AG04450 (cell line): ENCODE measurements at regions not wholly inside any gene's neighbourhood (a gene's known extent, or its start where the extent isn't known, plus 50 kb on each side); places are given as distances from the start of the nearest gene placed in this dataset.

ENCODE experiments used
- CTCF ChIA-PET: fragments of 300-600, 350-600 bp; formaldehyde crosslinking; extraction: SDS; loops from one replicate; lab custom pipeline; 2022; ENCODE audit warnings: antibody characterized with exemption, inconsistent platforms; lab: Charles Lee
- POLR2A ChIA-PET: fragments of 350-600 bp; formaldehyde crosslinking; extraction: SDS; loops from one replicate; lab custom pipeline; 2021; ENCODE audit warnings: antibody characterized with exemption, inconsistent platforms; lab: Yijun Ruan, JAX
- DNase-seq: peaks from one replicate; pipeline ENCODE4 v3.0.0-alpha.2; 2011; ENCODE audit warnings: low read depth, low spot score
- H3K27ac ChIP-seq: one replicate; pipeline ENCODE4 v1.5.1; 2012; ENCODE audit warnings: low read depth, low read length, control low read depth
- H3K27me3 ChIP-seq: one replicate; pipeline ENCODE4 v1.6.0; 2012; ENCODE audit warnings: low read length; ENCODE audit not compliant: control insufficient read depth, insufficient read depth
- H3K4me3 ChIP-seq: 2 replicates; pipeline ENCODE4 v1.5.1; 2011; ENCODE audit warnings: mild to moderate bottlenecking, low read depth, low read length, control low read depth
- H3K9me3 ChIP-seq: 2 replicates; pipeline ENCODE4 v1.5.1; 2012; ENCODE audit warnings: low read length; ENCODE audit not compliant: control insufficient read depth, insufficient read depth
- CTCF ChIP-seq: IDR thresholded peaks from 2 replicates; pipeline ENCODE4 v1.5.1; 2011; ENCODE audit warnings: low read depth, low read length, control low read depth, inconsistent platforms

- Histone ChIP-seq H3K9me3 (no peaks in the 10 kb centered on the region), H3K4me3 (no peak overlapping the region), H3K27me3 (peaks cover 2% of the 10 kb centered on the region), H3K27ac (no peak overlapping the region)
- ChIA-PET POLR2A (no interaction called here), CTCF (no interaction called here)
- DNase-seq = no peak
- TF ChIP-seq CTCF = no peak
Measured at GRCh38 chr20:24765316-24766142, 183.5 kb upstream of the CST7 start.

- H3K27me3 ChIP-seq = peaks cover 2% of the 10 kb centered on the region
- H3K4me3 ChIP-seq = no peak overlapping the region
- ChIA-PET POLR2A (no interaction called here), CTCF (no interaction called here)
- TF ChIP-seq CTCF = no peak
- H3K27ac ChIP-seq = no peak overlapping the region
- DNase-seq = no peak
- no peaks in the 10 kb centered on the region for H3K9me3 ChIP-seq
Measured at GRCh38 chr20:24766143-24766527, 182.9 kb upstream of the CST7 start.

GRCh38 chr20:24766826-24767622 is 182.0 kb upstream of the CST7 start:
- DNase-seq = no peak
- POLR2A ChIA-PET = no interaction called here
- Histone ChIP-seq H3K27me3 (peaks cover 4% of the 10 kb centered on the region), H3K27ac (no peak overlapping the region), H3K4me3 (no peak overlapping the region), H3K9me3 (no peaks in the 10 kb centered on the region)
- CTCF ChIA-PET = no interaction called here
- no peak for TF ChIP-seq CTCF

DNA sequence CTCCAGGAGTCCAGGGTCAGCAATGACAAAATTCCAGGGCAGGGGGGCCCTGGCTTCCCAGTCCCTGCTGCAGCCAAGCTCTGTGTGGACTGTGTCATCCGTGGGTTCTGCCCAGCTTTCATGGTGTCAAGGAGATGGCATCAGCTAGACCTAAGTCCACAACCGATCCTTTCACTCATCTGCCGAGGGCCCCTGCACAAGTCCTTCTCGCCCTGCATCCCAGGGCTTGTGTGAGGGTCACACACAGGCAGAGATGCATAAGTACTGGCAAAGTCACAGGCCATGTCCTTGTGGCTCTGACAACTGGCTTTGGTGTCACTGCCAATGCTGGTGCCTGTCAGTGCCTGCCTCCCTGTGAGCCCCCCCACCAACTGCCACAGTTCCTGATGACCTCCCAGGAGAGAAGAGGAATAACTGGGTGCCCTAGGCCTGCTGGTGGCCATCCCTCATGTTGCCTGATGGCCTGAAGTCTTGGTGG is 181.4 kb upstream of the CST7 start:
- POLR2A ChIA-PET = no interaction called here
- Histone ChIP-seq H3K4me3 (no peak overlapping the region), H3K27ac (no peak overlapping the region), H3K9me3 (no peaks in the 10 kb centered on the region), H3K27me3 (peaks cover 4% of the 10 kb centered on the region)
- CTCF ChIA-PET = no interaction called here
- no peak for TF ChIP-seq CTCF
- no peak for DNase-seq

GRCh38 chr20:24768201-24768636 is 180.8 kb upstream of the CST7 start:
- no peak for TF ChIP-seq CTCF
- no peak for DNase-seq
- CTCF ChIA-PET = no interaction called here

More at GRCh38 chr20:24768201-24768636, 180.8 kb upstream of the CST7 start:
- Histone ChIP-seq H3K27ac (no peak overlapping the region), H3K27me3 (peaks cover 4% of the 10 kb centered on the region), H3K9me3 (no peaks in the 10 kb centered on the region), H3K4me3 (no peak overlapping the region)
- POLR2A ChIA-PET = no interaction called here
